Naive B cell (primary cell): ENCODE measurements at regions not wholly inside any gene's neighbourhood (a gene's known extent, or its start where the extent isn't known, plus 50 kb on each side); places are given as distances from the start of the nearest gene placed in this dataset.

Source experiments
- ATAC-seq, 2 donors: fragments of 150-1000 bp; cut with Tn5 transposase; 2 replicates each; pipeline ENCODE4 v1.10.0; 2021; ENCODE audit warnings: low read depth in 2 of 2, mild to moderate bottlenecking in 2 of 2, moderate library complexity in 2 of 2
- DNase-seq: peaks from one replicate; pipeline ENCODE4 v3.0.0; 2022
- H3K27ac Mint-ChIP-seq, 6 donors: one replicate each; pipeline ENCODE4 v1.8.0; 2020 to 2022; ENCODE audit warnings: mild to moderate bottlenecking in 6 of 6, mixed read lengths in 6 of 6, moderate library complexity in 5 of 6, inconsistent platforms in 2 of 6
- H3K27me3 Mint-ChIP-seq, 3 donors: one replicate each; pipeline ENCODE4 v1.8.0; 2021 to 2022; ENCODE audit warnings: mixed read lengths in 3 of 3, mild to moderate bottlenecking in 1 of 3
- H3K36me3 Mint-ChIP-seq, 2 donors: one replicate each; pipeline ENCODE4 v1.8.0; 2020 to 2022; ENCODE audit warnings: mixed read lengths in 2 of 2, inconsistent platforms in 1 of 2, mild to moderate bottlenecking in 1 of 2
- H3K4me1 Mint-ChIP-seq, 3 donors: one replicate each; pipeline ENCODE4 v1.8.0; 2020 to 2022; ENCODE audit warnings: mixed read lengths in 3 of 3, inconsistent platforms in 1 of 3, mild to moderate bottlenecking in 1 of 3, moderate library complexity in 1 of 3
- H3K4me3 Mint-ChIP-seq, 8 donors: one replicate each; pipeline ENCODE4 v1.8.0; 2020 to 2022; ENCODE audit warnings: mild to moderate bottlenecking in 8 of 8, mixed read lengths in 8 of 8, moderate library complexity in 8 of 8, inconsistent platforms in 2 of 8
- H3K9me3 Mint-ChIP-seq, 7 donors: one replicate each; pipeline ENCODE4 v1.8.0; 2020 to 2022; ENCODE audit warnings: mixed read lengths in 7 of 7, mild to moderate bottlenecking in 5 of 7, inconsistent platforms in 2 of 7, moderate library complexity in 1 of 7

DNA sequence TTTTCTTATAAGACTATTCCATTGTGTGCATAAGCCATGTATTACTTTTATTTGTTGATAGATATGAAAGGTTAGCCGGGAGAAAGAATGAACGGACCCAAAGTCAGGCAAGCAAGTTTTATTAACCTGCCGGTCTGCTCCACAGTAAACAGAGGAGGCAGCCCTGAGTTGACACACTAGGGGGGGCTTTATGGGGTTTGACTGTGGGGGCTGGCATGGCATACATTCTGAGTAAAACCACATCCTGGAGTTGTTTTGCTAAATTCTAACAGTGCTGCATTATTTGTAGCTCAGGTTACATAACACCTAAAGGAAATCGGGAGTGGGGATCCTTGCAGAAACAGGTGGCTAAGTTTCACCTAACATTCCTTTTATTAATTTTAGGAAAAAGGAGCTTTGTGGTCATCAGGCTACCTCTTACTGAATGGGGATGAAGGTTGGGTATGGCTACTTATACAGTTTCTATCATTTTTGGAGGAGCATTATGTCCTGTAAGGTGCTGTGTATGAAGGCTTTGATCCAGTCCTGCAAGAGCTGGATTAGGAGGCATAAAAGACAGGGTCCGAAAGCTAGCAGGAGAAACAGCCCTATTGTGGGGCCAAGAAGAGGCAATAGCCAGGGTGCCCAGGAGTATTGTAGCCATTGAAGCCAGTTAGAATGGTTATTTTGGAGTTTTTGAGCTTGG is 107.4 kb upstream of the USP9Y start:
- H3K36me3 Mint-ChIP-seq, result no peaks in the 10 kb centered on the region
- no peaks in the 10 kb centered on the region for H3K27me3 Mint-ChIP-seq
- H3K27ac Mint-ChIP-seq, result no peak overlapping the region
- peak in 1 of 2 donors; percentile 23 for ATAC-seq
- peaks cover 0 to 19% (median 0%) of the 10 kb centered on the region in 3 donors for H3K4me1 Mint-ChIP-seq
- DNase-seq, result no peak
- peaks cover 0 to 3% (median 0%) of the 10 kb centered on the region in 7 donors for H3K9me3 Mint-ChIP-seq
- no peak overlapping the region for H3K4me3 Mint-ChIP-seq

DNA sequence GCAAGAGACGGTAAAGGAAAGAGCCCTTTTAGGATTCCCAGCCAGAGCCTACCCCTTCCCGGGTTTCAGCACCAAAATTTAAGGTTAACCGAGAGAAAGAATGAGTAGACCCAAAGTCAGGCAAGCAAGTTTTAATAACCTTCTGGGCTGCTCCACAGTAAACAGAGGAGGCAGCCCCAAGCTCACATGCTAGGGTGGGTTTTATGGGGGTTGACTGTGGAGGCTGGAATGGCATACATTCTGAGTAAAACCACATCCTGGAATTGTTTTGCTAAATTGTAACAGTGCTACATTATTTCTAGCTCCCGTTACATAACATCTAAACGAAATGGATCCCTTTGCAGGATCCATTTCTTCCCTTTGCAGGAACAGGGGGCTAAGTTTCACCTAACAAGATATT is 102.2 kb upstream of the USP9Y start:
- DNase-seq, result no peak
- peaks cover 0 to 10% (median 0%) of the 10 kb centered on the region in 3 donors for H3K4me1 Mint-ChIP-seq

DNA sequence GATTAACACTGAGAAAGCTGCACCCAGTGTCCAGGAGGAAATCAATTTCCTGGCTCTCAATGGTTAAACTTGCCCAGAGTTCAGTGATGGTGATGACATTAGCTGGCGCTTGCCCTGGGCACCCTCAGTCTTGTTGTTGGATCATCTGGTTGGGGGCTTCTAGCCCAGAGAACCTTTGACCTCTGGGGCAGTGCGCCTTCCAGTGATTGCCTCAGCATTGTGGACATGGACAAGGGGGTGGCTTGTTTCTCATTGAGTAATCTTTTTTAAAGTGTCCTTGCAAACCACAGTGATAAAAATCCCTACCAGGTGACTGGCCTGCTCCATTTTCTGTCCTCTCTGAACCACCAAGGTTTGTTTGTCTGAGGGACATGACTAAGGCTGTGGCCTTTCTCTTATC is 95.6 kb upstream of the USP9Y start:
- Mint-ChIP-seq H3K27ac (no peak overlapping the region), H3K27me3 (no peaks in the 10 kb centered on the region), H3K9me3 (no peaks in the 10 kb centered on the region), H3K4me1 (no peaks in the 10 kb centered on the region), H3K36me3 (no peaks in the 10 kb centered on the region), H3K4me3 (no peak overlapping the region)
- no peak for DNase-seq
- no peak for ATAC-seq

More for the DNA sequence above, 102.2 kb upstream of the USP9Y start:
- H3K27me3 Mint-ChIP-seq, result no peaks in the 10 kb centered on the region
- H3K36me3 Mint-ChIP-seq, result no peaks in the 10 kb centered on the region
- no peak overlapping the region for H3K4me3 Mint-ChIP-seq
- no peak overlapping the region for H3K27ac Mint-ChIP-seq
- H3K9me3 Mint-ChIP-seq, result peaks cover 0 to 3% (median 0%) of the 10 kb centered on the region in 7 donors
- ATAC-seq, result no peak

DNA sequence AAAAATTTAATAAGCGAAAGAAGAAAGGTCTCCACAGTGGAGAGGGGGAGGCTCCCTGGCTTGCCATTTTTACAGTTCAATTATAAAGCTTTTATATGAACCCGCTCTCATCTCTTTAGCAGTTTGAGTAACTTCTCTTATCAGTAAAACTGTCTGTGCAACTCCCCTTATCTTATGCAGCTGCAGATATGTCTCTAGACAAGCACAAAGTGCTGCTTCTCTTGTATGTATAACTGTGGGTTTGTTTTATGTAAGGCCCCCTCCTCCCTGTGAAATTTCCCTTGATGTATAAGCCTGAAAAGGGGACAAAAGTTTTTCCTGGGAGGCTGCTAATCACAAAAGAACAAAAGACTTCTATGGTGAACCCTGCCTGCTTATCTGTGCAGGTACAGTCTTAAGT is 90.2 kb upstream of the USP9Y start:
- ATAC-seq, result no peak
- no peaks in the 10 kb centered on the region for H3K36me3 Mint-ChIP-seq
- no peak overlapping the region for H3K4me3 Mint-ChIP-seq
- no peaks in the 10 kb centered on the region for H3K27me3 Mint-ChIP-seq
- no peak overlapping the region for H3K27ac Mint-ChIP-seq
- no peaks in the 10 kb centered on the region for H3K4me1 Mint-ChIP-seq
- no peak for DNase-seq
- H3K9me3 Mint-ChIP-seq, result peaks cover 0 to 6% (median 0%) of the 10 kb centered on the region in 7 donors

DNA sequence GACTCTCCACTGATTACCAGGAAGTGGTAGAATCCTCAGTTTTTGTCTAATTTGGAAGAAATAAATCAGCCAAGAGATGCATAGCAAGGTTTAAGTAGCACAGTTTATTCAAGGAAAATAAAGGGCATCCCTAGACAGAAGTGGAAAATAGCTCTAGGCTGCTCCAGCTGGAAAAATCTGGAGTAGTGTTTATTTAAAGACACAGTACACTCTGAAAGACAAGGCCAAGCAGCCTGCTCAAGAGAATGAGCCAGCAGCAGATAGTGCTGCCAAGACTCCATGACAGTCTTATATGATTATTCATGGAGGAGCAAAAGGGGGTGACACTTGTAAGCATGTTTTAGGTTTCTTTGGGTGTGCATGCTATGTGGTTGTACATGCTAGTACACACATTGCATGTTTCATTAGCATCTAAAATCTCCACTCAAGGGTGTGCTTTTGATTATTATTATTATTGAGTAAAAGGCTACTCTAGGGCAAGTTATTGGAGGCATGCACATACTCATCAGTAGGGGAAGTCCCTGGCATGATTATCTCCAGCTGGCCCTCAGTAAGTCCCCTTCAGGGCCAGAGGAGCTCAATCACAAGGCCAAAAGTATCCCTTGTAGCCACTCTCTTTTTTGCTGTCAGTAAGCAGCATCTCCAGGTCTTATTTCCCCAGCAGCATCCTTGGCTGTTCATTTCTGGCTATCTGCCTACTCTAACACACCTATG is 85.1 kb upstream of the USP9Y start:
- H3K4me3 Mint-ChIP-seq, result no peak overlapping the region
- no peaks in the 10 kb centered on the region for H3K4me1 Mint-ChIP-seq
- no peak overlapping the region for H3K27ac Mint-ChIP-seq
- DNase-seq (no peak), ATAC-seq (no peak)
- peaks cover 0 to 6% (median 0%) of the 10 kb centered on the region in 7 donors for H3K9me3 Mint-ChIP-seq
- H3K27me3 Mint-ChIP-seq, result no peaks in the 10 kb centered on the region
- H3K36me3 Mint-ChIP-seq, result no peaks in the 10 kb centered on the region

DNA sequence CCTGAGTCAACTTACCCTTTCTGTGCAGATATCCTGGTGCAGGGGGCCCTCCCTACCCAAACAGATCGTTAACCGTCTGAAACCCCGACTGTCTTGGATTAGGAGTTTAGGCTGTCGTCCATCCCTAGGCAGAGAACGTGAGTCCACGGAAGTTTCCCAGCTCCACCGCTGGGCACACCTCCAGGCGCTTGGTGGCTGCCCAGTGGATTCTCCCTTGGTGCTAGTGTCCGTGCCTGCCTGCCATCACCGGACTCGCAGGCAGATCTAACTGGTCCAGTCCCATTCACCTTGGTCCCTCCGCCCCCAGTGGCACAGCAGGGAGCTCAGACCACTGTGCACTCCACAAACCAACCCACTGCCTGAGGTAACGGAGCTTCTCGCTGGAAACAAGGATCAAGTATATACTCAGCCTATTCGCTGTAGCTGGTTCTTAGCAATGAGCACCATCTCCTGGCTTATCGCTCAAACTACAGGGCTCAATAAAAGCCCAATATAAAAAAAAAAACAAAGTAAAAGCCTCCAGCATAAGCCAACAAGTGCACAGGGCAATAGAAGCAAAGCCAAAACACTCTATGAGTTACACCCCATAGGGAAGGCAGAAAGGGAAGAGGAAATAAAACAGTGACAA is 79.5 kb upstream of the USP9Y start:
- H3K4me3 Mint-ChIP-seq, result no peak overlapping the region
- no peak for DNase-seq

DNA sequence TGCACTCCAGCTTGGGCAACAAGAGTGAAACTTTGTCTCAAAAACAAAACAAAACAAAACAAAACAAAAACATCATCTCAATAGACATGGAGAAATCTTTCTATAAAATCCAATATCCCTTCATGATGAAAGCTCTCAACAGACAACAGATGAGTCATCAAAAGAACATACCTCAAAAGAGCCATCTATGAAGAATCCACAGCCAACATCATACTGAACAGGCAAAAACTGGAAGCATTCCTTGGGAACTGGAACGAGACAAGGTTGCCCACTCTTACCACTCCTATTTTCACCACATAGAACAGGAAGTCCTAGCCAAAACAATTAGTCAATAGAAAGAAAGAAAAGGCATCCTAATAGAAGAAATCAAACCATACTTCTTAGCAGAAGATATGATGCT is 77.8 kb upstream of the USP9Y start:
- Mint-ChIP-seq H3K27ac (no peak overlapping the region), H3K9me3 (no peaks in the 10 kb centered on the region), H3K4me3 (no peak overlapping the region), H3K4me1 (peaks cover 0 to 10% (median 0%) of the 10 kb centered on the region in 3 donors), H3K36me3 (no peaks in the 10 kb centered on the region), H3K27me3 (no peaks in the 10 kb centered on the region)
- ATAC-seq (no peak), DNase-seq (no peak)

More for the DNA sequence above, 79.5 kb upstream of the USP9Y start:
- no peaks in the 10 kb centered on the region for H3K27me3 Mint-ChIP-seq
- no peaks in the 10 kb centered on the region for H3K9me3 Mint-ChIP-seq
- ATAC-seq, result no peak
- no peaks in the 10 kb centered on the region for H3K4me1 Mint-ChIP-seq
- no peaks in the 10 kb centered on the region for H3K36me3 Mint-ChIP-seq
- no peak overlapping the region for H3K27ac Mint-ChIP-seq

DNA sequence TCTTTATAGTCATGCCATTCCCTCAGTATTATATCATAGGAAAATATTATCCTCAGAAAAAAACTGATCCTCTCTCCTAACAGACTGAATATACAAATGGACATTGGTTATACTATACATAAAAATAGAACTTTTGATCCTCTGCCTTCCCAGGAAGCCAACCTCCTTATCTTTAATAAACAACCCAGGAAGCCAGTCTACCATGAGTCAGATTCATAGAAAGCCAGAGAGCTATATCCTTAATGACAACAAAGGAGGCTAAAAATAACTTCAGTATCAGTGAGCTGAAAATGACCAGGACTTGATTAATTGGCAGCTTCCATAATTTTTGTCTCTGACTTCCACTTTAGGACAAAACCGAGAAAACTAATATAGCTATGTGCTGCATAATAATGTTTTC is 58.0 kb upstream of the USP9Y start:
- H3K27ac Mint-ChIP-seq, result no peak overlapping the region
- no peak for DNase-seq
- no peak for ATAC-seq
- no peaks in the 10 kb centered on the region for H3K4me1 Mint-ChIP-seq
- H3K36me3 Mint-ChIP-seq, result no peaks in the 10 kb centered on the region
- no peaks in the 10 kb centered on the region for H3K9me3 Mint-ChIP-seq
- no peak overlapping the region for H3K4me3 Mint-ChIP-seq
- H3K27me3 Mint-ChIP-seq, result peaks cover 0 to 3% (median 0%) of the 10 kb centered on the region in 3 donors

DNA sequence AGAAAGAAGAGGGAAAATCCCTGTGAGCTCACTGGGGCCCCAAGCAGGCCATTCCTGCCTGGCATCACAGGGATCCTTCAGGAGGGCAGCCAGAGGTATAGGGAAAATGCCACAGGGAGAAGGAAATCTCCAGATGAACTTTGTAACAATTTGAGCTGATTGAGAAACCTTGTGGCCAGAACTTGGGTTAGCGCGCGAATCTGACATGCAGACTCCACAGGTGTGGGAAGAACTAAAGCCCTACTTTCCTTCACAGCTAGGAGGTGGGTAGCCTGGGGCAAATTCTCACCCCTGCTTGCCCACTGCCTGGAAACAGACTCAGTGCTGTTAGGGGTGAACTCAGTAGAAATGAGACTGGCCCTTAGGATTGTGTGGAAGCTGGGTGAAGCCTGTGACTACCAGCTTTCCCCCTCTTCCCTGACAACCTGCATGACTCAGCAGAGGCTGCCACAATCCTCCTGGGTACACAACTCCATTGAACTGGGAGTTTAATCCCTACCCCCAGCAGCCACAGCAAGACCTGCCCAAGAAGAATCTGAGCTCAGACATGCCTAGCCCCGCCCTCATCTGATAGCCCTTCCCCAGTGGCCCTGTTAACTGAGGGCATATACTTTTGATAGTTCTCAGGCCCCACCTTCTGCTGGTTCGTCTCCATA is 57.2 kb upstream of the USP9Y start:
- Mint-ChIP-seq H3K9me3 (no peaks in the 10 kb centered on the region), H3K4me1 (no peaks in the 10 kb centered on the region), H3K36me3 (no peaks in the 10 kb centered on the region), H3K27ac (no peak overlapping the region), H3K4me3 (no peak overlapping the region), H3K27me3 (peaks cover 0 to 3% (median 0%) of the 10 kb centered on the region in 3 donors)
- no peak for ATAC-seq
- DNase-seq, result no peak

DNA sequence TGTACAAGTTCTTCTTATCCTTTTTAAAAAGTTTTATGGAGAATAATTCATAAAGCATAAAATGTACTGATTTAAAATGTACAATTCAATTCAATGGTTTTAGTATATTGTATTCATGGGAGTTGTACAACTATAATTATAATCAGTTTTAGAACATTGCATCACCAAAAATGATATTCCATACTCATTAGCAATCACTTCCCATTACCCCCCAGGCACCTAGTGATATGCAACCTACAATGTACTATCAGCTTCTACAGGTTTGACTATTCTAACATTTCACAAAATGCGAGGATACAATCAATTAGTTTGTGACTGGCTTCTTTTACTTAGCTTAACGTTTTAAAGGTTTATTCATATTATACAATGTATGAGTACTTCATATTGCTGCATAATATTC is 49.9 kb upstream of the USP9Y start:
- Mint-ChIP-seq H3K4me3 (no peak overlapping the region), H3K36me3 (no peaks in the 10 kb centered on the region), H3K9me3 (no peaks in the 10 kb centered on the region), H3K4me1 (no peaks in the 10 kb centered on the region), H3K27ac (no peak overlapping the region), H3K27me3 (no peaks in the 10 kb centered on the region)
- no peak for DNase-seq
- ATAC-seq, result no peak
